ENCODE measurements at regions not wholly inside any gene's neighbourhood (a gene's known extent, or its start where the extent isn't known, plus 50 kb on each side); places are given as distances from the start of the nearest gene placed in this dataset.
"Not testable (repeated sequence)": the region's sequence is repeated elsewhere in the genome, so short reads cannot be mapped to it uniquely, and the experiment has no call there.

- DNase-seq, result no peak
These were observed 246.6 kb downstream of the HAPSTR1 start for GRCh38 chr16:9338068-9338467.

- no peak for DNase-seq
These were observed 247.1 kb downstream of the HAPSTR1 start for GRCh38 chr16:9338510-9338909.

GRCh38 chr16:9340526-9341256 lies 249.2 kb downstream of the HAPSTR1 start:
- peak in 2 of 51 donors; percentile 11 to 27 for DNase-seq

GRCh38 chr16:9343276-9343675 lies 251.8 kb downstream of the HAPSTR1 start:
- no peak for DNase-seq

- no peak for DNase-seq
These were observed 253.1 kb downstream of the HAPSTR1 start for GRCh38 chr16:9344508-9344907.

- DNase-seq, result no peak
These were observed 253.6 kb downstream of the HAPSTR1 start for GRCh38 chr16:9345046-9345445.

- no peak for DNase-seq
These were observed 254.4 kb downstream of the HAPSTR1 start for GRCh38 chr16:9345880-9346279.

- DNase-seq, result no peak
These were observed 257.5 kb downstream of the HAPSTR1 start for GRCh38 chr16:9348912-9349311.

- DNase-seq, result not testable (repeated sequence)
These were observed 258.0 kb downstream of the HAPSTR1 start for GRCh38 chr16:9349373-9349960.

GRCh38 chr16:9350119-9350799 lies 258.8 kb downstream of the HAPSTR1 start:
- not testable (repeated sequence) for DNase-seq

- DNase-seq, result no peak
These were observed 260.0 kb downstream of the HAPSTR1 start for GRCh38 chr16:9351440-9351839.

- DNase-seq, result no peak
These were observed 260.5 kb downstream of the HAPSTR1 start for GRCh38 chr16:9351841-9352434.

- no peak for DNase-seq
These were observed 266.4 kb downstream of the HAPSTR1 start for GRCh38 chr16:9357829-9358228.

GRCh38 chr16:9360075-9360474 lies 268.6 kb downstream of the HAPSTR1 start:
- DNase-seq, result no peak

- no peak for DNase-seq
These were observed 270.6 kb downstream of the HAPSTR1 start for GRCh38 chr16:9362050-9362449.

- no peak for DNase-seq
These were observed 271.2 kb downstream of the HAPSTR1 start for GRCh38 chr16:9362604-9363003.

GRCh38 chr16:9363520-9363919 lies 272.1 kb downstream of the HAPSTR1 start:
- no peak for DNase-seq

GRCh38 chr16:9364721-9365369 lies 273.4 kb downstream of the HAPSTR1 start:
- DNase-seq, result no peak

- DNase-seq, result peak in 44 of 51 donors; percentile 5 to 86 (median 60)
These were observed 273.9 kb downstream of the HAPSTR1 start for GRCh38 chr16:9365370-9365728.

- DNase-seq, result no peak
These were observed 274.9 kb downstream of the HAPSTR1 start for GRCh38 chr16:9366048-9366969.

GRCh38 chr16:9370061-9370491 lies 278.6 kb downstream of the HAPSTR1 start:
- no peak for DNase-seq
